WTC11 (cell line): ENCODE measurements at regions not wholly inside any gene's neighbourhood (a gene's known extent, or its start where the extent isn't known, plus 50 kb on each side); places are given as distances from the start of the nearest gene placed in this dataset.

Experiments
- NFE2L1 ChIP-seq: sonication (generic); formaldehyde crosslinking; IDR thresholded peaks from 2 replicates; pipeline ENCODE4 v1.8.1; 2023; ENCODE audit warnings: missing genetic modification reagents
- ZNF219 ChIP-seq: sonication (generic); formaldehyde crosslinking; IDR thresholded peaks from 2 replicates; pipeline ENCODE4 v1.8.0; 2023; ENCODE audit warnings: missing genetic modification reagents, mild to moderate bottlenecking, borderline replicate concordance
- ZNF263 ChIP-seq: sonication (generic); formaldehyde crosslinking; IDR thresholded peaks from 2 replicates; pipeline ENCODE4 v1.8.1; 2022; ENCODE audit warnings: low read depth, mild to moderate bottlenecking, moderate library complexity, missing genetic modification reagents
- TF ChIP-seq, protein P1 (sequence below): fragments of 200-600 bp; IDR thresholded peaks from 2 replicates; pipeline ENCODE4 v1.8.0; 2022; ENCODE audit warnings: antibody characterized with exemption
- TF ChIP-seq, protein P2 (sequence below): sonication (generic); formaldehyde crosslinking; IDR thresholded peaks from 2 replicates; pipeline ENCODE4 v1.8.1; 2023; ENCODE audit warnings: mild to moderate bottlenecking, missing genetic modification reagents, moderate library complexity
- TF ChIP-seq, protein P3 (sequence below): fragments of 250-450 bp; sonication (Bioruptor Pico); conservative IDR thresholded peaks from 2 replicates; pipeline ENCODE4 v1.9.0; 2021; ENCODE audit warnings: mild to moderate bottlenecking
- TF ChIP-seq, protein P4 (sequence below): sonication (generic); formaldehyde crosslinking; IDR thresholded peaks from 2 replicates; pipeline ENCODE4 v1.8.0; 2022; ENCODE audit warnings: mild to moderate bottlenecking, missing genetic modification reagents
- TF ChIP-seq, protein P5 (sequence below): sonication (generic); formaldehyde crosslinking; IDR thresholded peaks from 2 replicates; pipeline ENCODE4 v1.8.1; 2022; ENCODE audit warnings: mild to moderate bottlenecking, moderate library complexity, missing genetic modification reagents
- TF ChIP-seq, protein P6 (sequence below): sonication (generic); formaldehyde crosslinking; IDR thresholded peaks from 2 replicates; pipeline ENCODE4 v1.8.1; 2022; ENCODE audit warnings: low read depth, missing genetic modification reagents, borderline replicate concordance

DNA sequence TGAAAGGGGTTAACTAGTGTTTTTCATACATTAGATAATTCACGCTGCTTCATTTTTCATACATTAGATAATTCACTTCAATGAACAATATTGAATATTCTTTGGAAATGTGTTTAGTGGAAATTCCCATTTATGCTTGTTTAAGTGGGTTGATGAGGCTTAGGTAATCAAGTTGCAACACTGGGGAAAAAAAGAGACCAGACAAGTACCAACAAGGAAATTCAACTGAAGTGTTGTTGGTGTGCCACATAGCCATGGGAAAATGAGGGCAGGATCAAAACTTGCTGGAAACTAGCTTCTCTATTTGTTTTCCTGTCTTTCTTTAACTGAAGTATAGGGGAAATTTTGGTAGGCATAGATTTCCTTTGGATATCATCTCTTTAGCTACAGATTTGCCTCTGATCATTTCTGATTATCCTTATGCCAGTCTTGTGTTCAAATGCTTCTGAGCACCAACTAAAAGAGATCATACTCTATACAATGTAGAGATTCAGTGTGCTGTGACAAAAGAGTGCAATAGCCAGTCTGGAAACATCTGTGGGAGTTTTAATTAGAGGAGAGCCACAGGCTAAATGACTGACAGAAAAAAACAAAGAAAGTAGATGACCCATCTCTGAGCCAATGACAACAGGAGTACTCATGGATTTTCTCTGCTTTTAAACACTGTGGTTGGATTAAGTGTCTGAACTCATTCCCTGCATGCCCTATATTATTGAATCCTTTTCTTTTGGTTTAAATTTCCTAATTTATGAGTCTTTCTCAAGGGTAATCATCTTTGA, 67.6 kb upstream of the CTSC start:
- TF ChIP-seq, protein P1, sequence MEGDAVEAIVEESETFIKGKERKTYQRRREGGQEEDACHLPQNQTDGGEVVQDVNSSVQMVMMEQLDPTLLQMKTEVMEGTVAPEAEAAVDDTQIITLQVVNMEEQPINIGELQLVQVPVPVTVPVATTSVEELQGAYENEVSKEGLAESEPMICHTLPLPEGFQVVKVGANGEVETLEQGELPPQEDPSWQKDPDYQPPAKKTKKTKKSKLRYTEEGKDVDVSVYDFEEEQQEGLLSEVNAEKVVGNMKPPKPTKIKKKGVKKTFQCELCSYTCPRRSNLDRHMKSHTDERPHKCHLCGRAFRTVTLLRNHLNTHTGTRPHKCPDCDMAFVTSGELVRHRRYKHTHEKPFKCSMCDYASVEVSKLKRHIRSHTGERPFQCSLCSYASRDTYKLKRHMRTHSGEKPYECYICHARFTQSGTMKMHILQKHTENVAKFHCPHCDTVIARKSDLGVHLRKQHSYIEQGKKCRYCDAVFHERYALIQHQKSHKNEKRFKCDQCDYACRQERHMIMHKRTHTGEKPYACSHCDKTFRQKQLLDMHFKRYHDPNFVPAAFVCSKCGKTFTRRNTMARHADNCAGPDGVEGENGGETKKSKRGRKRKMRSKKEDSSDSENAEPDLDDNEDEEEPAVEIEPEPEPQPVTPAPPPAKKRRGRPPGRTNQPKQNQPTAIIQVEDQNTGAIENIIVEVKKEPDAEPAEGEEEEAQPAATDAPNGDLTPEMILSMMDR, result no peak
- TF ChIP-seq, protein P2, sequence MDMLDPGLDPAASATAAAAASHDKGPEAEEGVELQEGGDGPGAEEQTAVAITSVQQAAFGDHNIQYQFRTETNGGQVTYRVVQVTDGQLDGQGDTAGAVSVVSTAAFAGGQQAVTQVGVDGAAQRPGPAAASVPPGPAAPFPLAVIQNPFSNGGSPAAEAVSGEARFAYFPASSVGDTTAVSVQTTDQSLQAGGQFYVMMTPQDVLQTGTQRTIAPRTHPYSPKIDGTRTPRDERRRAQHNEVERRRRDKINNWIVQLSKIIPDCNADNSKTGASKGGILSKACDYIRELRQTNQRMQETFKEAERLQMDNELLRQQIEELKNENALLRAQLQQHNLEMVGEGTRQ (CRISPR knock-in tag), result no peak
- no peak for TF ChIP-seq ZNF263 (CRISPR knock-in tag)
- TF ChIP-seq NFE2L1 (CRISPR knock-in tag), result no peak
- no peak for TF ChIP-seq ZNF219 (CRISPR knock-in tag)
- TF ChIP-seq, protein P3, sequence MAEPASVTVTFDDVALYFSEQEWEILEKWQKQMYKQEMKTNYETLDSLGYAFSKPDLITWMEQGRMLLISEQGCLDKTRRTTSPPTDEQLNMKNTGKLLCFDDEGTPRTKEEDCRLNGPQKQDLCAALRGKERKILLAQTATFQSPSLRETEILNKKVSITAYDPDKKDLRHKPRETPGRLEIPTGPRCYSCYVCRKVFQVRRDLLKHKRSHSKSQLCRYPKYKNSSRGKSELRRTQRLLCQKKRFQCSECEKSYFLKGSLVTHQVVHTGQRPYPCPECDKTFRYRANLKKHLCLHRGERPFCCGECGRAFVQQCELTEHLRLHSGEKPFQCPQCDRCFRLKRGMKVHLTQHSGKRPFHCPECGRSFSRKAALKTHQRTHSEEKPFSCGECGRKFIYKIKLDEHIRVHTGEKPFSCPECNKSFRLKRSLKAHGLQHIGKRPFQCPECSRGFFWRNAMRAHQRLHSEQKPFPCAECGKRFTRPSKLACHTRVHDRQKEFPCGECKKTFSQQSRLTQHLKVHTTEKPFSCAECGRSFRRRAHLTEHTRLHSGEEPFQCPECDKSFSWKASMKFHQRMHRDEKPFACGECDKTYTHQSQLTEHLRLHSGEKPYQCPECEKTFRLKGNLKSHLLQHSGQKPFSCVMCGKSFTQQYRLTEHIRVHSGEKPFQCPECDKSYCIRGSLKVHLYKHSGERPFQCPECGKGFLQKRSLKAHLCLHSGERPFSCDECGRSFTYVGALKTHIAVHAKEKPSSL (CRISPR knock-in tag), result no peak
- TF ChIP-seq, protein P4, sequence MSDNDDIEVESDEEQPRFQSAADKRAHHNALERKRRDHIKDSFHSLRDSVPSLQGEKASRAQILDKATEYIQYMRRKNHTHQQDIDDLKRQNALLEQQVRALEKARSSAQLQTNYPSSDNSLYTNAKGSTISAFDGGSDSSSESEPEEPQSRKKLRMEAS (CRISPR knock-in tag), result no peak
- TF ChIP-seq, protein P5, sequence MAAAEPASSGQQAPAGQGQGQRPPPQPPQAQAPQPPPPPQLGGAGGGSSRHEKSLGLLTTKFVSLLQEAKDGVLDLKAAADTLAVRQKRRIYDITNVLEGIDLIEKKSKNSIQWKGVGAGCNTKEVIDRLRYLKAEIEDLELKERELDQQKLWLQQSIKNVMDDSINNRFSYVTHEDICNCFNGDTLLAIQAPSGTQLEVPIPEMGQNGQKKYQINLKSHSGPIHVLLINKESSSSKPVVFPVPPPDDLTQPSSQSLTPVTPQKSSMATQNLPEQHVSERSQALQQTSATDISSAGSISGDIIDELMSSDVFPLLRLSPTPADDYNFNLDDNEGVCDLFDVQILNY (CRISPR knock-in tag), result no peak
- TF ChIP-seq, protein P6, sequence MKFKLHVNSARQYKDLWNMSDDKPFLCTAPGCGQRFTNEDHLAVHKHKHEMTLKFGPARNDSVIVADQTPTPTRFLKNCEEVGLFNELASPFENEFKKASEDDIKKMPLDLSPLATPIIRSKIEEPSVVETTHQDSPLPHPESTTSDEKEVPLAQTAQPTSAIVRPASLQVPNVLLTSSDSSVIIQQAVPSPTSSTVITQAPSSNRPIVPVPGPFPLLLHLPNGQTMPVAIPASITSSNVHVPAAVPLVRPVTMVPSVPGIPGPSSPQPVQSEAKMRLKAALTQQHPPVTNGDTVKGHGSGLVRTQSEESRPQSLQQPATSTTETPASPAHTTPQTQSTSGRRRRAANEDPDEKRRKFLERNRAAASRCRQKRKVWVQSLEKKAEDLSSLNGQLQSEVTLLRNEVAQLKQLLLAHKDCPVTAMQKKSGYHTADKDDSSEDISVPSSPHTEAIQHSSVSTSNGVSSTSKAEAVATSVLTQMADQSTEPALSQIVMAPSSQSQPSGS (CRISPR knock-in tag), result no peak
